Activated T-cell treated with anti-CD3 and anti-CD28 coated beads, Interleukin-2, amount 50 U/mL, for 4 hours (primary cell): ENCODE measurements at regions not wholly inside any gene's neighbourhood (a gene's known extent, or its start where the extent isn't known, plus 50 kb on each side); places are given as distances from the start of the nearest gene placed in this dataset.

Source experiments
- ATAC-seq, 2 donors: fragments of 200-7000 bp; cut with Tn5 transposase; one replicate each; pipeline ENCODE4 v1.10.0; 2021
- DNase-seq: peaks from one replicate; pipeline ENCODE4 v3.0.0-alpha.2; 2020
- H3K27me3 Mint-ChIP-seq: one replicate; pipeline ENCODE4 v1.8.0; 2021; ENCODE audit warnings: low read depth, mixed read lengths
- H3K36me3 Mint-ChIP-seq: one replicate; pipeline ENCODE4 v1.8.0; 2022; ENCODE audit warnings: mixed read lengths; ENCODE audit not compliant: insufficient read depth
- H3K4me1 Mint-ChIP-seq: one replicate; pipeline ENCODE4 v1.8.0; 2021; ENCODE audit warnings: low read depth, mixed read lengths
- H3K4me3 Mint-ChIP-seq: one replicate; pipeline ENCODE4 v1.8.0; 2021; ENCODE audit warnings: mild to moderate bottlenecking, moderate library complexity, mixed read lengths
- H3K9me3 Mint-ChIP-seq: one replicate; pipeline ENCODE4 v1.8.0; 2021; ENCODE audit warnings: mixed read lengths

DNA sequence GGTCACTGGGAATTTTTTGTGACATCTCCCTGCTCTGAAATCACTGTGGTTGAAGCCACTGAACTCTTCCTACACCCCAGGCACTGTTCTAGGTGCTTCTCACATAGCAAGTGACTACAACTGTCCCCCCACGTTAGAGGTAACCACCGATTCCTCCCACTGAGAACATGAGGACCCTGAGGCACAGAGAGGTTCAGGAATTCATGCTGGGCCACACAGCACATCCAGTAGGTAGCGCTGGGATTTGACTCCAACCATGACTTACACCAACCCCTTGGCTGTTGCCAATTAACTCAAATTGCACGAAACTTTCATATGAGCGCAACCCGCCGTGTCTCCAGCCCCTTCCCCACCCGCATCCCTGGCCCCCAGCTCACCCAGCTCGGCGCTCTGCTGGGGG is 105.2 kb downstream of the RFLNA start:
- DNase-seq (no peak), ATAC-seq (no peak)
- Mint-ChIP-seq H3K36me3 (peaks cover 17% of the 10 kb centered on the region), H3K27me3 (no peaks in the 10 kb centered on the region), H3K9me3 (no peaks in the 10 kb centered on the region), H3K4me1 (no peaks in the 10 kb centered on the region), H3K4me3 (no peak overlapping the region)

DNA sequence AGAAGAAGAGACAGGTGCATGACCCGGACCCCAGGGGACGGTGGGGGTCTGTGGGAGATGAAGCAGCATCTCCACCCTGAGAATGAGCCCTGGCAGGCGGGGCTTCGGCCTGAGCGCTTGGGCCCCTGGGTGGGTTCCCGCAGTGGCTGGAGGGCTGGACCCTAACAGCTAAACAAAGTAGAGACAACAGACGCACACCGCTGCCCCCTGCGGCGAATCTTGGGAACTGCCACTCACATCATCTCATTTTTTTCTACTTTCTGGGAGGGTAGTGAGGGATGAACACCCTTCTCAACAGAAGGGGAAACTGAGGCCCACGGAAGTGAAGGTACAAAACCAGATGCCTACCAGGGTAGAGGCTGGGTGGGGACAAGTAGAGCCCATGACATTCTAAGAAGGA is 104.7 kb downstream of the RFLNA start:
- ATAC-seq = peak in 1 of 2 donors; percentile 35
- peak; percentile 22 for DNase-seq
- Mint-ChIP-seq H3K9me3 (no peaks in the 10 kb centered on the region), H3K4me1 (no peaks in the 10 kb centered on the region), H3K27me3 (no peaks in the 10 kb centered on the region), H3K36me3 (peaks cover 17% of the 10 kb centered on the region), H3K4me3 (no peak overlapping the region)

DNA sequence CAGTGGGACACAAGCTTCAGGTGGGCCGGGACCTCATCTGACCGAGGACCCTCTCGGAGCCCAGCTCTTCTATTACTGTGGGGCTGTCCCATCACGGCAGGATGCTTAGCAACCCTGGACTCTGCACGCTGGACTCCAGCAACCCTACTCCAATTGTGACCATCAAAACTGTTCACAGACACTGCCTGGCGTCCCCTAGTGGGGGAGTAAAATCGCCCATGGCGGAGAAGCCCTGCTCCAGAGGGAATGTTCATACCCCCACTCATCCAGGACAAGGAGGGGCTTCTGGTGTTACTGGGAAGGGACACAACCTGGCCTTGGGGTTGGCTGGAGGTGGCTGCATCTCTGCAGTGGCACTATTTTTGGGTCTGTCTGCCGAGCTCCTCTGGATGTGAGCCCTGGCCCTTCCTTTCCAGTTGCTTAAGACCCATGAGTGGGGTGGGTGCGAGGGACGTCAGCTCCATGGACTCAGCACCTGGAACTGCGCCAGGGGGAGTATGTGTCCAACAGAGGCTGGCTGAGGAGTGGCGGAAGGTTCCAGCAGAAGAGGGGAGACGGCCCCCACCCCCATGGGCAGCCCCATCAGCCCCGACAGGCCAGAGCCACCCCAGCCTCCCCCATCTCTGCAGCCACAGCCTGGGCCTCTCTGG is 103.8 kb downstream of the RFLNA start:
- no peaks in the 10 kb centered on the region for H3K27me3 Mint-ChIP-seq
- DNase-seq = no peak
- peaks cover 22% of the 10 kb centered on the region for H3K36me3 Mint-ChIP-seq
- ATAC-seq = no peak
- no peaks in the 10 kb centered on the region for H3K9me3 Mint-ChIP-seq
- no peak overlapping the region for H3K4me3 Mint-ChIP-seq
- no peaks in the 10 kb centered on the region for H3K4me1 Mint-ChIP-seq

DNA sequence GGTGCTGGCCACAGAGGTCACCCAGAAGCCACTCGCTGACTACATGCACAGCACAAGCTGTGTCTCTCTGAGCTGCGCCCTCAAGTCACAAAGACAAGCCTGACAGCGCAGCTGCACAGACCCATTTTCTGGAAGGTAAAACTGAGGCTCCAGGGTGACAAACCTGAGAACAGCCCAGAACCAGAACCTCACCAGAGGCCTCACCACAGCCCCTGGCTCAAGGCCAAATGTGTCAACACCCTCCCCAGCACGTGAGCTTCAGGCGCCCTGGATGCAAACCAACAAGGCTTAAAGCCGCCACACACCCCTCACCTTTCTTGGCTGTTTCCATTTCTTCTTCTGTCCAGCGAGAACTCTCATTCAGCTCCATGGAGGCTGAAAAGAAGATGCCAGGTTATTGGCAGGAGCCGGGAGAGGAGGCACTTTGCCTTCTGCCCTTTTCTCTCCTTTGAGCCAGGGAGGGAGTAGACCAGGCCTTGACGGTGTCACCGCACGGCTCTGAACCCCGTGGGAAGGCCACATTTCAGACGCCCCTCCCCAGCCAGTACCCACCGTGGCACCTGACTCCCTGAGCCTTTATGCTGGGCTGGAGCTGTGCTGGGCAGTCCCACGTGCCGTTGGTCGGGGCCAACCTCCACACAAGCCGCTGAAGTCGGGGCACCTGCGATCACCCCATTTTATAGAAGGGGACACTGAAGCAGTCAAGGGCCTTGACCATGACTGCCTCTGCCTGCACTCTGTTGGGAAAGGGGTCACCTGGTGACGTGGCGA is 103.1 kb downstream of the RFLNA start:
- Mint-ChIP-seq H3K4me1 (peaks cover 2% of the 10 kb centered on the region), H3K36me3 (peaks cover 20% of the 10 kb centered on the region), H3K27me3 (no peaks in the 10 kb centered on the region), H3K4me3 (no peak overlapping the region), H3K9me3 (no peaks in the 10 kb centered on the region)
- no peak for DNase-seq
- ATAC-seq = no peak

DNA sequence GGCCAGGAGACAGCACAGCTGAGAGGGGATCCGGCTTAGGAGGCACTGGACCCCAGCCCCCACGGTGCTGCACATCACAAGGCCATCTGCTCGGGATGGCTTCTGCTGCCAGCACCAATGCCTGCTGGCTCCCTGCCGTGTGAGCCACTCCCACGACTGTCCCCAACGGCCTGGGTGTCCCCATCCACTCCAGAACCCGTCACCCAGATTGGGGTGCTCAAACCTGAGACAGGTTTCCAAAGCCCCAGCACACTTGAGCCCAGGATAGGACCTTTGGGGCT is 102.4 kb downstream of the RFLNA start:
- no peaks in the 10 kb centered on the region for H3K27me3 Mint-ChIP-seq
- no peak for DNase-seq
- no peak for ATAC-seq
- H3K9me3 Mint-ChIP-seq = no peaks in the 10 kb centered on the region
- peaks cover 3% of the 10 kb centered on the region for H3K4me1 Mint-ChIP-seq
- H3K36me3 Mint-ChIP-seq = peaks cover 20% of the 10 kb centered on the region
- H3K4me3 Mint-ChIP-seq = no peak overlapping the region

DNA sequence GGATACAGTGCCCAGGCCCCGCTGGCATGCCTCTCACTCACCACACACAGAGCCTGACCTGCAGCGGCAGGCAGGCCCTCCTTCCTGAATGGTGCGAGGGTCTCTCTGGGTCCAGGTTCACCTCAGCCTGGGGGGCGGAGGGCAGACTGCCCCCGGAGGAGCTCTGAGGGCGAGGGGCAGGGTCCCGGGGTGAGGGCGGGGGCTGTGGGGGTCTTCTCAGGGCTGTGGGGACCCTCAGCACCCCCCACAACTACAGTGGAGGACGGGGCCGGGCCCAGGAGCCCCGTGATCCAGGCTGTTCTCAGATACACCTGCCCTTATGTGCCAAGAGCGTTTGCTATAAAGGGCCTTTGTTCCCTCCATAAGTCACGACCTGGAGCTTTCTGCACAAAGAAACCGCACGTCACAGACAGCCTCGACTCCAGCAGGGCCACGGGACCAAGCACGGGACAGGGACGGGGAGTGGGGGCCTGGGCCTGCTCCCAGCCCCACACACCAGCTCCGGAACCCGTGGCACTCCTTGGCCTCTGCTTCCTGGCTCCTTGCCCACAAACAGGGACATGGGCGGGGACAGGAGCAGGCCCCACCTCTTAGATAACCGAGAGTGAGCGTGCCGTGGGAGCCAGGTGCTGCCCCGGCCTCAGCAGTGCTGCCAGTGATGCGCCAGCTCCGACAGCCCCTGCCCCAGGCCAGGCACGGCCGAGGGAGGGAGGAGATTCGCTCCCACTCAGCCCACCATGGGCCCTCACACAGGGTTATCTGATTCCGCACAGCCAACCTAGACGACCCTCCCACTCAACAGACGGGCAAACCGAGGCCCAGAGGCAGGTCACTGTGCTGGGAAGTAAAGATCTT is 101.9 kb downstream of the RFLNA start:
- no peak for ATAC-seq

DNA sequence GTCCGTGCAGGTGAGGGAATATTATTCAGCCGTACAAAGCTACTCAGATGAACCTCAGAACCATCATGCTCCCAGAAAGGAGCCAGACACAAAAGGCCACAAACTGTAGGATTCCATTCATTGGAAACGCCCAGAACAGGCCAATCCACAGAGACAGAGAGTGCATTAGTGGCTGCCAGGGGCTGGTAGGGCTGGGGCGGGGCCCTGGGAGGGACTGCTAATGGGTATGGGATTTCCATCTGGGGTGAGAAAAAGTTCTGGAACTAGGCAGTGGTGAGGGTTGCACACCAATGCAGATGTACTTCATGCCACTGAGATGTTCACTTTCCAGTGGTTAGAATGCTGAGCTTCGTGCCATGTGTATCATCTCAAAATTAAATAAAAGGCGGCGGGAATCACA is 101.1 kb downstream of the RFLNA start:
- no peak overlapping the region for H3K4me3 Mint-ChIP-seq
- no peaks in the 10 kb centered on the region for H3K9me3 Mint-ChIP-seq
- DNase-seq (no peak), ATAC-seq (no peak)
- H3K36me3 Mint-ChIP-seq = peaks cover 18% of the 10 kb centered on the region
- H3K27me3 Mint-ChIP-seq = no peaks in the 10 kb centered on the region
- peaks cover 17% of the 10 kb centered on the region for H3K4me1 Mint-ChIP-seq

More for the DNA sequence above, 101.9 kb downstream of the RFLNA start:
- H3K9me3 Mint-ChIP-seq = no peaks in the 10 kb centered on the region
- H3K4me1 Mint-ChIP-seq = peaks cover 9% of the 10 kb centered on the region
- no peaks in the 10 kb centered on the region for H3K27me3 Mint-ChIP-seq
- H3K36me3 Mint-ChIP-seq = peaks cover 20% of the 10 kb centered on the region
- no peak for DNase-seq
- H3K4me3 Mint-ChIP-seq = no peak overlapping the region

DNA sequence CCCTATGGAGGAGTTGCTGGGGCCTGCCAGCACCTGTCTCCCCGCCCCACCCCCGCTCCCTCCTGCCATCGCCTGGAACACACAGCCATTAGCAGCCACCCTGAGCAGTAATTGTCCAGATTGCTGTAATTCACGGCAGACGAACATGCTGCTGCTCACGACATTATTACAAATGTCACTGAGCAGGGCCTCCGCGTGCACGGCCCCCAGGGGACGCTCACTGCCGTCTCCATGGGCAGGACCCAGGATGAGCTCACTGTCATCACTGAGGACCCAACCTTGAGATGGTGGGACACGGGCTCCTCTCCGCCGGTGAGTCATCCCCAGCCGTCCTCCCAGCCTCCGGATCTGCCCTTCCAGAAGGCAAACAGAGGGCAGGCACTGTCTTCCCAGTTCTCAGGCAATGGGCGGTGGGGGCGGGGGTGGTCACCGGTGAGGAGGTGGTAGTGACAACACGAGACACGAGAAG is 100.4 kb downstream of the RFLNA start:
- Mint-ChIP-seq H3K27me3 (no peaks in the 10 kb centered on the region), H3K9me3 (no peaks in the 10 kb centered on the region), H3K4me1 (peaks cover 22% of the 10 kb centered on the region), H3K36me3 (peaks cover 16% of the 10 kb centered on the region), H3K4me3 (no peak overlapping the region)
- no peak for ATAC-seq
- DNase-seq = no peak

DNA sequence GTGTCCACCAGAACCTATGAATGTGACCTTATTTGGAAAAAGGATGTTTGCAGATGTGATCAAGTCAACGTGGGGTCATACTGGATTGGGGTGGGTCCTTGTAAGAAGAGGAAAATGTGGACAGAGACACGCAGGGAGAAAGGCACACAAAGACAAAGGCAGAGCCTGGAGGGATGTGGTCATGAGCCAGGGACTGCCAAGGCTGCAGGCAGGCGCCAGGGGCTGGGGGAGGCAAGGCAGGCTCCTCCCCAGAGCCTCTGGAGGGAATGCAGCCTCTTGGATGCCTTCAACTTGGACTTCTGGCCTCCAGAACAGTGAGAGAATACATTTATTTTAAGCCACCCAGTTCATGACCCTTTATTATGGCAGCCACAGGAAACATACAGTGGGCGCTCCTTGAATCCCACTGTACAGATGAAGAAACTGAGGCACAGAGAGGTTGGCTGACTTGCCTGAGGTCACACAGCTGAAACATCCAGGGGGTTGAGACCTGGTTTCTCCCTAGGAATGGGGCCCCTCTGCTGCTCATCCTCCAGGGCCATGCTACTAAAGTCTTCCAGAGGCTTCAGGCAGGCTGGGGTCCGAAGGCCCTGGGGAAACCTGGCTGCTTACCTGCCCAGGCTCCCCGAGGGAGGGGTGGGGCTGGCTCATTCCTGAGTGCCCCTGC is 99.7 kb downstream of the RFLNA start:
- Mint-ChIP-seq H3K9me3 (no peaks in the 10 kb centered on the region), H3K4me3 (no peak overlapping the region), H3K36me3 (peaks cover 13% of the 10 kb centered on the region), H3K4me1 (peaks cover 27% of the 10 kb centered on the region), H3K27me3 (no peaks in the 10 kb centered on the region)
- no peak for ATAC-seq
- no peak for DNase-seq

DNA sequence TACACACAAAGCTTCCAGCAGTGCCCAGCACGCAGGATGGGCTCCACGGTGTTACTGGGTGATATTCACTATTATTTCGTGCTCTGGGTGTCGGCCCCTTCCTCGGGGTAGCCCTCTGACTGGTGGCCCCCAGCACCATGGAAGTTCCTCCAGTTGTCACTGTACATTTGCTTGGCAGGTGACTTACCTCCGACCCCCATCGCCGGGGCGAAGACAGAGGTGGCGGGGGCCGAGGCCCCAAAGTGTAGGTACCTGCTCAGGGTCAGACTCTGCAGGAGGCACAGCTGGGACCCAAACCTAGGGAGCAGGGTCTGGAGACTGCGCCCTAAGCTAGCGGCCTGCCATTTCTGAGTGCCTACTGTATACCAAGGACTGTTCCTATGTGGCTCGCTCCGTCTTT is 98.9 kb downstream of the RFLNA start:
- ATAC-seq = no peak
- H3K4me3 Mint-ChIP-seq = no peak overlapping the region
- no peaks in the 10 kb centered on the region for H3K9me3 Mint-ChIP-seq
- DNase-seq = no peak
- peaks cover 27% of the 10 kb centered on the region for H3K4me1 Mint-ChIP-seq
- peaks cover 13% of the 10 kb centered on the region for H3K36me3 Mint-ChIP-seq
- H3K27me3 Mint-ChIP-seq = no peaks in the 10 kb centered on the region

DNA sequence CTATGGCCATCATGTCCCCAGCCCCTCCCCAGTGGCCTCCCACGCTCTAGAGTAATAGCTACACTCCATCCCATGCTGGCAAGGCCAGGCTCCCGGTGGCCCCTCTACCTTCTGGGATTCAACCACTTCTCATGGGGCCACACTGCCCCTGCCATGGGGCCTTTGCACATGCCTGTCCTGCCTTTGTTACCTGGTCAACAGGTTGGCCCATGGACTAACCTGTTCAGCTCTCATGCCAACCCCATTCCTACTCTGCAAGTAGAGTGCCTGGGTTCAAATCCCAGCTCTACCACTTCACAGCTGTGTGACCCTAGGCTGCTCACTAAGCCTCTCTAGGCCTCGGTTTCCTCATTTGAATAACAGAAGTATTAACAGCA is 98.5 kb downstream of the RFLNA start:
- H3K9me3 Mint-ChIP-seq = no peaks in the 10 kb centered on the region
- ATAC-seq (no peak), DNase-seq (no peak)
- H3K4me1 Mint-ChIP-seq = peaks cover 29% of the 10 kb centered on the region
- H3K4me3 Mint-ChIP-seq = no peak overlapping the region
- H3K27me3 Mint-ChIP-seq = no peaks in the 10 kb centered on the region
- H3K36me3 Mint-ChIP-seq = peaks cover 13% of the 10 kb centered on the region

DNA sequence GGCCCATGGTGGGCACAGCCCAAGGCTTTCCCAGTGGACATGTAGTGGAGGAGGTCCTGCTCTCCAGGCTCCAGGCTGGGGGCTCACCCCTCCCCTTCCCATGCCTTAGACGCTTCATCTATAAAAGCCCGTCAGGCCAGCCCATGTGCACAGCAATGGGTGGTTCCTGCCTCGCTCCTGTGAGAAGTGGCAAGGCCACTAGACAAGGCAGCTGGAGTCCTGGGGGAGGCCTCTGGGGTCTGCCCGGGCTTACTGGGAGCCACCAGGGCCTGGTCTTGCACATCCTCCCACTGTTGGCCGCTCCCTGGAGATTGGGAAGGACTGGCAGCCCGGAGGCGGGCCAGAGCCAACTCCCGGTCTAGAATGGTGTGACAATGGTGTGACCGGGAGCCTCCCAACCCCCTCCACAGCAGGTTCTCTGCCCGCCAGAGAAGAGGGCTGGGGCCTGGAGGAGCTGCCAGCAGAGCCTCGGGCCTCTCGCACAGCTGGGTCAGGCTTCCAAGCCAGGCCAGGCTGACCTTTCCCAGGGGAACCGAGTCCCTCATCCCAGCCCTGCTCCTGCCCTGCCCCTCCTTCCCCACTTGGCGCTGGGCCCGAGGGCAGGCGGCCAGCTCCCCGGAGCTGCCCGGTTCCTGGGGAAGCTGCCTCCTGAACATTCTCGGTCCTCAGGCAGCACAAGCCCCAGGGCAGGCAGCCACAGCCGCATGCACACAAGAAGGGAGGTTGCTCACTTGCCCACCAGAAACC is 97.9 kb downstream of the RFLNA start:
- no peak overlapping the region for H3K4me3 Mint-ChIP-seq
- H3K9me3 Mint-ChIP-seq = no peaks in the 10 kb centered on the region
- DNase-seq = no peak
- ATAC-seq = no peak
- H3K36me3 Mint-ChIP-seq = peaks cover 13% of the 10 kb centered on the region
- H3K27me3 Mint-ChIP-seq = no peaks in the 10 kb centered on the region
- H3K4me1 Mint-ChIP-seq = peaks cover 29% of the 10 kb centered on the region

DNA sequence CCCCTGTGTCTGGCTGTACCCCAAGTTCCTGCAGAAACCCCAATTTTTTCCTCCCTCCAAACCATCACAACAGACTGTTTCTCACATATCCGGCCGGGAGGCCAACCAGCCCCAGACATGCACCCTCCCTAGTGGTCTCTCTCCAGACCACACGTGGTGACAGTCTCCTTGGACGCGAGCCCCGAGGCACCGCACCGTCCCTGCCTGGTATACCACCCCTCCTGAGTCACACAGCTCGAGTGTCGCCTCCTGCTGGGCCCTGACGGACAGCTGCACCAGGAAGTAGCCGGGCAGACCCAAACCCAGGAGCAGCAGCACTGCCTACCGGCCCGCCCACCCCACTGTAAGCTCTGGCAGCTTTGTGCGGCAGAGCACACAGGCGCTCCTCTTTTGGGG is 97.4 kb downstream of the RFLNA start:
- Mint-ChIP-seq H3K27me3 (no peaks in the 10 kb centered on the region), H3K36me3 (peaks cover 13% of the 10 kb centered on the region), H3K4me1 (peaks cover 29% of the 10 kb centered on the region), H3K9me3 (no peaks in the 10 kb centered on the region), H3K4me3 (no peak overlapping the region)
- DNase-seq = no peak
- no peak for ATAC-seq
